ENCODE measurements at regions not wholly inside any gene's neighbourhood (a gene's known extent, or its start where the extent isn't known, plus 50 kb on each side); places are given as distances from the start of the nearest gene placed in this dataset.

DNA sequence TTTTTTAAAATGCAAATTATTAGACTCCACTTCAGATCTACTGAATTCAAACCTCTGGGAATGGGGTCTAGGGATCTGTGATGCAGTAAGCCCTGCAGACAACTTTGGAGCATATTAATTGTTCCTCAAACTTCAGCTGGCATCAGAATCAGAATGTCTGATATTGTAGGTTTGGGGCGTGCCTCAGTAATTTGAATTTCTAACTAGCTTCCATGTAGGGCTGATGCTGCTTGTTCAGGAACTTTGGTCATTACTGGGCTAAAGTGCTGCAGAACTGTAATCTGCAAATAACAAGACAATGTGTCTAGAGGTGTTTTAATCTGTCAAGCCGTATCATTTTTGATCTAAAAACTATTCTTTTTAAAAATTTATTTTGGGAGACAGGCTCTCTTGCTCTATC, 1719.7 kb upstream of the PIK3C3 start:
- intact Hi-C loops (cut with DNase I; ENCODE audit: low total_unique reads), result no loop called here
- Histone ChIP-seq H3K27me3 (no peaks in the 10 kb centered on the region), H3K4me3 (no peak overlapping the region), H3K9me3 (no peaks in the 10 kb centered on the region), H3K36me3 (no peaks in the 10 kb centered on the region), H3K4me1 (no peaks in the 10 kb centered on the region), H3K27ac (no peak overlapping the region)
- TF ChIP-seq POLR2AphosphoS5 (IDR thresholded peaks at IDR 0.05) (no peak), POLR2A (IDR thresholded peaks at IDR 0.05) (no peak)
- TF ChIP-seq, protein P1, sequence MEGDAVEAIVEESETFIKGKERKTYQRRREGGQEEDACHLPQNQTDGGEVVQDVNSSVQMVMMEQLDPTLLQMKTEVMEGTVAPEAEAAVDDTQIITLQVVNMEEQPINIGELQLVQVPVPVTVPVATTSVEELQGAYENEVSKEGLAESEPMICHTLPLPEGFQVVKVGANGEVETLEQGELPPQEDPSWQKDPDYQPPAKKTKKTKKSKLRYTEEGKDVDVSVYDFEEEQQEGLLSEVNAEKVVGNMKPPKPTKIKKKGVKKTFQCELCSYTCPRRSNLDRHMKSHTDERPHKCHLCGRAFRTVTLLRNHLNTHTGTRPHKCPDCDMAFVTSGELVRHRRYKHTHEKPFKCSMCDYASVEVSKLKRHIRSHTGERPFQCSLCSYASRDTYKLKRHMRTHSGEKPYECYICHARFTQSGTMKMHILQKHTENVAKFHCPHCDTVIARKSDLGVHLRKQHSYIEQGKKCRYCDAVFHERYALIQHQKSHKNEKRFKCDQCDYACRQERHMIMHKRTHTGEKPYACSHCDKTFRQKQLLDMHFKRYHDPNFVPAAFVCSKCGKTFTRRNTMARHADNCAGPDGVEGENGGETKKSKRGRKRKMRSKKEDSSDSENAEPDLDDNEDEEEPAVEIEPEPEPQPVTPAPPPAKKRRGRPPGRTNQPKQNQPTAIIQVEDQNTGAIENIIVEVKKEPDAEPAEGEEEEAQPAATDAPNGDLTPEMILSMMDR (IDR thresholded peaks at IDR 0.05), result no peak
- DNase-seq (ENCODE audit: low spot score in 2 of 2), result no peak

DNA sequence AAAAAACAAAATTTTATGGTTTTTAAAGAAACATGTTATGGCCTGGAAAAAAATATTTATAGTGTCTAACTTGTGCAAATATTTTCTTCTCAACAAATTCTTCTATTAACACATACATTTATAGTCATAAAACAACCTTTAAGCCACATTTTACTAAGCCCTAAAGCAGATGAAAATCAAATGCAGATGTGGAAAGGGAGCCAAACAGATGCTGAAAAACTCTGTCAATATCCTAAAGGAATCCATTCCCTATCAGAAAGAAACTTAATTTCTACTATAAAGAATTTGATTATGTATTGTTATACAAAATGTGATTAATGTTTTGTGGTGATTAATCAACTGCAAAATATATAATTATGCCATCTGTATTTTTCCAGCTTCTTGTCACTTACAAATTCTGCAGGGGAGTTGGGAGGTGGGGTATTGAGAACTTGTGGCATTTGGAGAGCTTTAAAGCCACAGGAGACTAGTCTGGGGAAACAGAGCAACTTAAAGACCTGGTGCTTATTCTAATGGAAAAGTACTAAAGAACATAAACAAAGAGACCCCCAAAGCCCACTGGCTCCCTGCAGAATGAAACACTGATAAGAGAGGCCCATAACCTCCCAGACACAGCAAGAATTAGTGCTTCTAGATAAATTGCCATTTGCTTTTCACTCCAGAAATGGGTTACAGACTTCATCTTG, 1721.0 kb upstream of the PIK3C3 start:
- intact Hi-C loops (cut with DNase I; ENCODE audit: low total_unique reads), result no loop called here
- DNase-seq (ENCODE audit: low spot score in 2 of 2), result no peak
- no peak overlapping the region for H3K27ac ChIP-seq
- H3K27me3 ChIP-seq, result no peaks in the 10 kb centered on the region
- TF ChIP-seq, protein P1 (IDR thresholded peaks at IDR 0.05), result no peak
- TF ChIP-seq POLR2AphosphoS5 (IDR thresholded peaks at IDR 0.05), result no peak
- TF ChIP-seq POLR2A (IDR thresholded peaks at IDR 0.05), result no peak
- no peaks in the 10 kb centered on the region for H3K4me1 ChIP-seq
- no peaks in the 10 kb centered on the region for H3K9me3 ChIP-seq
- H3K36me3 ChIP-seq, result no peaks in the 10 kb centered on the region
- H3K4me3 ChIP-seq, result no peak overlapping the region

DNA sequence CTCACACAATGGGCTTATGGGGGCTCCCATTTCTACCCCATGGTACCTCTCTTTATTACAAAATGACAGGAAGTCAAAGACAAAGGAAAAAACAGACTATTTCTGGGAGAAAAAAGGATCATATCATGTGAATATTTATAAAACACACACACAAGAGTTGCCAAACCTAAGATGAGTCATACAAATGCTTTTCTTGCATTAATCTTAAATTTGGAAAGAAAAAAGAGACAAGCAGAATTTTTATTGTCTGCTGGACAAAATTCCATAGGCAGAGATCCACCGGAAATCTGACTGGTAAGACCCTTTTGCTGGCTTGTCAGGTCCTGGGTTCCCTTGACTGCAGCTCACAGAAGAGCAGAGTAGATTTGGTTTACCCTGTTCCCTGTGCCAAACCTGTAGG, 1732.3 kb upstream of the PIK3C3 start:
- no peak for DNase-seq (ENCODE audit: low spot score in 2 of 2)
- Histone ChIP-seq H3K27ac (no peak overlapping the region), H3K4me1 (no peaks in the 10 kb centered on the region), H3K36me3 (no peaks in the 10 kb centered on the region), H3K9me3 (no peaks in the 10 kb centered on the region), H3K4me3 (no peak overlapping the region), H3K27me3 (no peaks in the 10 kb centered on the region)
- TF ChIP-seq POLR2AphosphoS5 (IDR thresholded peaks at IDR 0.05) (no peak), POLR2A (IDR thresholded peaks at IDR 0.05) (no peak)
- TF ChIP-seq, protein P1 (IDR thresholded peaks at IDR 0.05), result no peak
- intact Hi-C loops (cut with DNase I; ENCODE audit: low total_unique reads), result no loop called here

GRCh38 chr18:40216856-40217255, 1738.2 kb upstream of the PIK3C3 start:
- no peaks in the 10 kb centered on the region for H3K36me3 ChIP-seq
- intact Hi-C loops (cut with DNase I; ENCODE audit: low total_unique reads), result loop anchor here (5.0 kb wide), 1 partner anchor 230 kb away; no protein-coding TSS in a partner anchor
- DNase-seq (ENCODE audit: low spot score in 2 of 2), result no peak

DNA sequence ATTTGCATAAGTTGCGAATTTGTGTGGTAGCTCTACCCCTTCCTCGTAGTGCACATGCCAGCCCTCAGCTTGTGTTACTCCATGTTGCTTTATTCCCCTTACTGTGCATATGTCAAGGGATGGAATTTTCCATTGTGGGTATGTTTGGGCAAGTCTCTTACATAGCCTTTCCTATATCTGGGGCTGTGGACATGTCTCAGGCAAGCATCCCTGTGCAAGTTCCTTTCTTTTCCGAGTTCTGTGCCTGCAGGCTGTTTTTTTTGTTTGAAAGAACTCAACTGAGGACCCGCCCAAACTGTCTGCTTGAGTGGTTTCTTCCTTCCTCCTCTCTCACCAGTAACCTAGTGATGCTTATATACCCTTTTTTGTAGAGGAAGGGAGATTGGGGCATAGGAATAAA, 1739.1 kb upstream of the PIK3C3 start:
- Histone ChIP-seq H3K27ac (no peak overlapping the region), H3K9me3 (no peaks in the 10 kb centered on the region), H3K4me3 (no peak overlapping the region), H3K36me3 (no peaks in the 10 kb centered on the region), H3K27me3 (no peaks in the 10 kb centered on the region), H3K4me1 (no peaks in the 10 kb centered on the region)
- no peak for TF ChIP-seq POLR2AphosphoS5 (IDR thresholded peaks at IDR 0.05)
- no peak for TF ChIP-seq POLR2A (IDR thresholded peaks at IDR 0.05)
- TF ChIP-seq, protein P1 (IDR thresholded peaks at IDR 0.05), result no peak
- intact Hi-C loops (cut with DNase I; ENCODE audit: low total_unique reads), result loop anchor here (5.0 kb wide), 1 partner anchor 229 kb away; no protein-coding TSS in a partner anchor
- DNase-seq (ENCODE audit: low spot score in 2 of 2), result no peak

More at GRCh38 chr18:40216856-40217255, 1738.2 kb upstream of the PIK3C3 start:
- Histone ChIP-seq H3K4me1 (no peaks in the 10 kb centered on the region), H3K27ac (no peak overlapping the region), H3K4me3 (no peak overlapping the region), H3K27me3 (no peaks in the 10 kb centered on the region), H3K9me3 (no peaks in the 10 kb centered on the region)
- TF ChIP-seq, protein P1 (IDR thresholded peaks at IDR 0.05), result no peak
- TF ChIP-seq POLR2A (IDR thresholded peaks at IDR 0.05) (no peak), POLR2AphosphoS5 (IDR thresholded peaks at IDR 0.05) (no peak)
